ENCODE measurements at regions not wholly inside any gene's neighbourhood (a gene's known extent, or its start where the extent isn't known, plus 50 kb on each side); places are given as distances from the start of the nearest gene placed in this dataset.

- ATAC-seq: no peak
- Histone ChIP-seq H3K9me3 (no peaks in the 10 kb centered on the region), H3K27me3 (no peaks in the 10 kb centered on the region), H3K4me1 (no peaks in the 10 kb centered on the region), H3K27ac (no peak overlapping the region), H3K4me3 (no peak overlapping the region), H3K36me3 (no peaks in the 10 kb centered on the region)
- WGBS, 2 donors (ENCODE audit: low coverage in 1 of 2): 48 to 59% methylated on average over 2 of the region's 2 CpGs
- TF ChIP-seq POLR2A (IDR thresholded peaks at IDR 0.05) (no peak), EP300 (IDR thresholded peaks at IDR 0.05) (no peak), POLR2AphosphoS5 (IDR thresholded peaks at IDR 0.05) (no peak)
- TF ChIP-seq, protein P1, sequence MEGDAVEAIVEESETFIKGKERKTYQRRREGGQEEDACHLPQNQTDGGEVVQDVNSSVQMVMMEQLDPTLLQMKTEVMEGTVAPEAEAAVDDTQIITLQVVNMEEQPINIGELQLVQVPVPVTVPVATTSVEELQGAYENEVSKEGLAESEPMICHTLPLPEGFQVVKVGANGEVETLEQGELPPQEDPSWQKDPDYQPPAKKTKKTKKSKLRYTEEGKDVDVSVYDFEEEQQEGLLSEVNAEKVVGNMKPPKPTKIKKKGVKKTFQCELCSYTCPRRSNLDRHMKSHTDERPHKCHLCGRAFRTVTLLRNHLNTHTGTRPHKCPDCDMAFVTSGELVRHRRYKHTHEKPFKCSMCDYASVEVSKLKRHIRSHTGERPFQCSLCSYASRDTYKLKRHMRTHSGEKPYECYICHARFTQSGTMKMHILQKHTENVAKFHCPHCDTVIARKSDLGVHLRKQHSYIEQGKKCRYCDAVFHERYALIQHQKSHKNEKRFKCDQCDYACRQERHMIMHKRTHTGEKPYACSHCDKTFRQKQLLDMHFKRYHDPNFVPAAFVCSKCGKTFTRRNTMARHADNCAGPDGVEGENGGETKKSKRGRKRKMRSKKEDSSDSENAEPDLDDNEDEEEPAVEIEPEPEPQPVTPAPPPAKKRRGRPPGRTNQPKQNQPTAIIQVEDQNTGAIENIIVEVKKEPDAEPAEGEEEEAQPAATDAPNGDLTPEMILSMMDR (IDR thresholded peaks at IDR 0.05): no peak
Measured at GRCh38 chr4:130479674-130480073, 1383.7 kb downstream of the C4orf33 start.

DNA sequence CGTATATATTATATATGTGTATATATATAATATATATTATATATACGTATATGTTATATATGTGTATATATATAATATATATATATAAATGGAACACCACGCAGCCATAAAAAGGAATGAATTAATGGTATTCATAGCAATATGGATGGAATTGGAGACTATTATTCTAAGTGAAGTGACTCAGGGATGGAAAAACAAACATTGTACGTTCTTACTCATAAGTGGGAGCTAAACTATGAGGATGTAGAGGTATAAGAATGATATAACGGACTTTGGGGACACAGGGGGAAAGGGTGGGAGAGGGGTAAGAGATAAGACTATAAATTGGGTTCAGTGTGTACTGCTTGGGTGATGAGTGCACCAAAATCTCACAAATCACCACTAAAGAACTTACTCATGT is 1388.9 kb downstream of the C4orf33 start:
- H3K4me1 ChIP-seq: no peaks in the 10 kb centered on the region
- no peak overlapping the region for H3K27ac ChIP-seq
- no peak for TF ChIP-seq POLR2AphosphoS5 (IDR thresholded peaks at IDR 0.05)
- TF ChIP-seq, protein P1 (IDR thresholded peaks at IDR 0.05): no peak
- TF ChIP-seq POLR2A (IDR thresholded peaks at IDR 0.05): no peak
- no peak for TF ChIP-seq EP300 (IDR thresholded peaks at IDR 0.05)
- H3K4me3 ChIP-seq: no peak overlapping the region
- 90 to 92% methylated on average over 4 to 5 of the region's 5 CpGs for WGBS, 2 donors (ENCODE audit: low coverage in 1 of 2)
- no peaks in the 10 kb centered on the region for H3K36me3 ChIP-seq
- H3K27me3 ChIP-seq: no peaks in the 10 kb centered on the region
- H3K9me3 ChIP-seq: no peaks in the 10 kb centered on the region
- no peak for ATAC-seq

DNA sequence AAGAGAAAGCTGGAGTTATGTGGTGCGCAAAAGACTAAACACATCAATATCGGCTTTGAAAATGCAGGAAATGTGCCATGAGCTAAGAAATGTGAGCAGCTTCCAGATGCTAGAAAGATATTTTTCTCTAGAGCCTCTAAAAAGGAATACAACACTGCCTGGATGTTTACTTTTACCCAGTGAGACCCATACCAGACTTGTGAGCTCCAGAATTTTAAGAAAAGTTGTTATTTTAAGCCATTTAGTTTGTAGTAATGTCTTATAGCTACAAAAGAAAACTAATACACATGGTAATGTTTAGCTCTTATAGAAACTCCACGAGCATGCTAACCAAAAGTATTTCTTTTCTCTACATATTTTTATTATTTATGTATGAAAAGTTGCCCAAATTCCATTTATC is 1389.4 kb downstream of the C4orf33 start:
- Histone ChIP-seq H3K27ac (no peak overlapping the region), H3K4me1 (no peaks in the 10 kb centered on the region), H3K9me3 (no peaks in the 10 kb centered on the region), H3K4me3 (no peak overlapping the region), H3K27me3 (no peaks in the 10 kb centered on the region), H3K36me3 (no peaks in the 10 kb centered on the region)
- 58 to 68% methylated on average over 3 of the region's 3 CpGs for WGBS, 2 donors (ENCODE audit: low coverage in 1 of 2)
- TF ChIP-seq, protein P1 (IDR thresholded peaks at IDR 0.05): no peak
- TF ChIP-seq EP300 (IDR thresholded peaks at IDR 0.05) (no peak), POLR2AphosphoS5 (IDR thresholded peaks at IDR 0.05) (no peak), POLR2A (IDR thresholded peaks at IDR 0.05) (no peak)
- ATAC-seq: no peak

DNA sequence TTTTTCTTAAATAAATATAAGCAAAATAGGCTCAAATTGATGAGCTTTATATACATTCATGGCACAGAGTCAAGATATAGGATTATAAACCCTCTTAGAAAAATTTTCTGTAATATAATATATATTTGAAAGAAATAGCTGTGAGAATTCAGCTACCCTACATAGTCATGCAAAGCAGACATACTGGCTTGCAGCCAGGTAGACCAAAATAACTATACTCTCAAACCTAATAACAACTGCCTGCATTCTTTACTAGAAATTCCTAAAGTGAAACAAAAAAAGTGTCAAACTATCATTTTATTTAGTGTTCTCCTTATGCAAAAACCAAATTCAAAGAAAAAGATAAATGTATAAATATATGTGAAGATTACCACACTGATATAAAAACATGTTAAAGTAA is 1390.2 kb downstream of the C4orf33 start:
- H3K9me3 ChIP-seq: peaks cover 0 to 1% (median 0%) of the 10 kb centered on the region in 3 donors
- no peaks in the 10 kb centered on the region for H3K4me1 ChIP-seq
- no peaks in the 10 kb centered on the region for H3K36me3 ChIP-seq
- no peak for ATAC-seq
- TF ChIP-seq, protein P1 (IDR thresholded peaks at IDR 0.05): no peak
- TF ChIP-seq EP300 (IDR thresholded peaks at IDR 0.05): no peak
- no peak for TF ChIP-seq POLR2A (IDR thresholded peaks at IDR 0.05)
- no peak for TF ChIP-seq POLR2AphosphoS5 (IDR thresholded peaks at IDR 0.05)
- H3K27ac ChIP-seq: no peak overlapping the region
- no peak overlapping the region for H3K4me3 ChIP-seq
- no peaks in the 10 kb centered on the region for H3K27me3 ChIP-seq

- H3K4me1 ChIP-seq: no peaks in the 10 kb centered on the region
- H3K27me3 ChIP-seq: no peaks in the 10 kb centered on the region
- no peak for ATAC-seq
- TF ChIP-seq POLR2AphosphoS5 (IDR thresholded peaks at IDR 0.05): no peak
- no peak for TF ChIP-seq POLR2A (IDR thresholded peaks at IDR 0.05)
- TF ChIP-seq EP300 (IDR thresholded peaks at IDR 0.05): no peak
- TF ChIP-seq, protein P1 (IDR thresholded peaks at IDR 0.05): no peak
- peaks cover 0 to 6% (median 0%) of the 10 kb centered on the region in 3 donors for H3K9me3 ChIP-seq
- H3K4me3 ChIP-seq: no peak overlapping the region
- H3K27ac ChIP-seq: no peak overlapping the region
- H3K36me3 ChIP-seq: no peaks in the 10 kb centered on the region
Measured at GRCh38 chr4:130486841-130487240, 1390.9 kb downstream of the C4orf33 start.

Measured in gastroesophageal sphincter (tissue), 4 donors.